ENCODE measurements at regions not wholly inside any gene's neighbourhood (a gene's known extent, or its start where the extent isn't known, plus 50 kb on each side); places are given as distances from the start of the nearest gene placed in this dataset.

DNA sequence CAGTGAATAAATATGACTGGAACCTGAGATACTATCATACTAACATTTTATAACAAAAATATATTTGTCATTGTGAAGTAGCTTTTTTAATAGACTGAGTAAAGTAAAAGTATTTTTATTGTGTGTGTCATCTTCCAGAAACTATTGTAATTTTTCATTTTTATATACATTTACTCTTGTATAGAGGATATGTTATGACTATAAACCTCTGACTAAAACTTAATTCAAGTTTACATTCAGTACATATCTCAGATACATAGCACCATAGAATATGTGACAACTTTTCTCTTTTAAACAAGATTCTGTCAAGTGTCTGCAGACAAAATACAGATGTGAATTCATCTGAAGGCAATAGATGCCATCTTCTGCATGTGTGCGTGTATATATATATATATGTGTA is 704.3 kb downstream of the SLITRK1 start:
- ChIA-PET CTCF (no interaction called here), POLR2A (no interaction called here)
- TF ChIP-seq TRIM28 (IDR thresholded peaks at IDR 0.05; ENCODE audit: borderline replicate concordance, low read length) (no peak), ZNF274 (IDR thresholded peaks at IDR 0.05; ENCODE audit: low read length) (no peak), ZNF274 (tag by site-specific recombination; IDR thresholded peaks at IDR 0.05; ENCODE audit: borderline replicate concordance) (no peak), ZNF239 (tag by site-specific recombination; IDR thresholded peaks at IDR 0.05) (no peak), ZSCAN23 (tag by site-specific recombination; IDR thresholded peaks at IDR 0.05) (no peak), ZNF416 (tag by site-specific recombination; IDR thresholded peaks at IDR 0.05) (no peak), SP3 (tag by site-specific recombination; IDR thresholded peaks at IDR 0.05) (no peak), ZNF24 (tag by site-specific recombination; IDR thresholded peaks at IDR 0.05) (no peak), ZNF112 (tag by site-specific recombination; IDR thresholded peaks at IDR 0.05) (no peak), SCRT1 (tag by site-specific recombination; IDR thresholded peaks at IDR 0.05; ENCODE audit: borderline replicate concordance) (no peak), GLI4 (tag by site-specific recombination; IDR thresholded peaks at IDR 0.05) (no peak), ZBTB1 (tag by site-specific recombination; IDR thresholded peaks at IDR 0.05) (no peak), ZSCAN16 (tag by site-specific recombination; IDR thresholded peaks at IDR 0.05) (no peak), KLF1 (tag by site-specific recombination; IDR thresholded peaks at IDR 0.05) (no peak), SALL2 (tag by site-specific recombination; IDR thresholded peaks at IDR 0.05; ENCODE audit: borderline replicate concordance) (no peak), ZNF138 (tag by site-specific recombination; IDR thresholded peaks at IDR 0.05; ENCODE audit: borderline replicate concordance) (no peak)
- TF ChIP-seq, protein P1, sequence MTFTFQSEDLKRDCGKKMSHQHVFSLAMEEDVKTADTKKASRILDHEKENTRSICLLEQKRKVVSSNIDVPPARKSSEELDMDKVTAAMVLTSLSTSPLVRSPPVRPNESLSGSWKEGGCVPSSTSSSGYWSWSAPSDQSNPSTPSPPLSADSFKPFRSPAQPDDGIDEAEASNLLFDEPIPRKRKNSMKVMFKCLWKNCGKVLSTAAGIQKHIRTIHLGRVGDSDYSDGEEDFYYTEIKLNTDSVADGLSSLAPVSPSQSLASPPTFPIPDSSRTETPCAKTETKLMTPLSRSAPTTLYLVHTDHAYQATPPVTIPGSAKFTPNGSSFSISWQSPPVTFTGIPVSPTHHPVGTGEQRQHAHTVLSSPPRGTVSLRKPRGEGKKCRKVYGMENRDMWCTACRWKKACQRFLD (tag by site-specific recombination; IDR thresholded peaks at IDR 0.05) = no peak
- TF ChIP-seq, protein P2, sequence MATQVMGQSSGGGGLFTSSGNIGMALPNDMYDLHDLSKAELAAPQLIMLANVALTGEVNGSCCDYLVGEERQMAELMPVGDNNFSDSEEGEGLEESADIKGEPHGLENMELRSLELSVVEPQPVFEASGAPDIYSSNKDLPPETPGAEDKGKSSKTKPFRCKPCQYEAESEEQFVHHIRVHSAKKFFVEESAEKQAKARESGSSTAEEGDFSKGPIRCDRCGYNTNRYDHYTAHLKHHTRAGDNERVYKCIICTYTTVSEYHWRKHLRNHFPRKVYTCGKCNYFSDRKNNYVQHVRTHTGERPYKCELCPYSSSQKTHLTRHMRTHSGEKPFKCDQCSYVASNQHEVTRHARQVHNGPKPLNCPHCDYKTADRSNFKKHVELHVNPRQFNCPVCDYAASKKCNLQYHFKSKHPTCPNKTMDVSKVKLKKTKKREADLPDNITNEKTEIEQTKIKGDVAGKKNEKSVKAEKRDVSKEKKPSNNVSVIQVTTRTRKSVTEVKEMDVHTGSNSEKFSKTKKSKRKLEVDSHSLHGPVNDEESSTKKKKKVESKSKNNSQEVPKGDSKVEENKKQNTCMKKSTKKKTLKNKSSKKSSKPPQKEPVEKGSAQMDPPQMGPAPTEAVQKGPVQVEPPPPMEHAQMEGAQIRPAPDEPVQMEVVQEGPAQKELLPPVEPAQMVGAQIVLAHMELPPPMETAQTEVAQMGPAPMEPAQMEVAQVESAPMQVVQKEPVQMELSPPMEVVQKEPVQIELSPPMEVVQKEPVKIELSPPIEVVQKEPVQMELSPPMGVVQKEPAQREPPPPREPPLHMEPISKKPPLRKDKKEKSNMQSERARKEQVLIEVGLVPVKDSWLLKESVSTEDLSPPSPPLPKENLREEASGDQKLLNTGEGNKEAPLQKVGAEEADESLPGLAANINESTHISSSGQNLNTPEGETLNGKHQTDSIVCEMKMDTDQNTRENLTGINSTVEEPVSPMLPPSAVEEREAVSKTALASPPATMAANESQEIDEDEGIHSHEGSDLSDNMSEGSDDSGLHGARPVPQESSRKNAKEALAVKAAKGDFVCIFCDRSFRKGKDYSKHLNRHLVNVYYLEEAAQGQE (tag by site-specific recombination; IDR thresholded peaks at IDR 0.05) = no peak
- Histone ChIP-seq H3K36me3 (ENCODE audit: control insufficient read depth in 2 of 2, insufficient read depth in 1 of 2, low read length in 2 of 2) (no peaks in the 10 kb centered on the region), H3K4me1 (ENCODE audit: control insufficient read depth, insufficient read depth, low read length) (no peaks in the 10 kb centered on the region), H3K4me3 (ENCODE audit: low read depth, low read length) (no peak overlapping the region), H3K27ac (ENCODE audit: extremely low read depth, low read depth, low read length) (no peak overlapping the region), H3K9me3 (ENCODE audit: control insufficient read depth, insufficient read depth, low read depth, low read length) (no peaks in the 10 kb centered on the region)

DNA sequence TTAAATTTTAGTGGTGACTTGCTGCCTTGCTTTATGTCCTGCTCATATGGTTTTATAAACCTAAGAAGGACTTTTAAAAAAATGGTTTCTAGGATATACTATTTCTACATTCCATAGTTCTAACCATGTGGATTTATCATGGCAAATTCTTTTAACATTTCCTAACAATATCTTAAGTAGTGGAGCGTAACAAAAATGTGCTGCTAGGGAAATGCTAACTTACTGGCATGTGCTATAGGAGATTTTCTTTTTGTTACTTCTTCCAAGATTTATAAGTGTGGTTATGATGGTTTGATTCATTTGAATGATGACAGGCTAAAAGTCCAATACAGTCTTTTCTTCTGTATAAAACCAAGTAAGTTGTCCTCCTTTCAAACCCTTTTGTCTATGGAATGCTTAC is 713.7 kb downstream of the SLITRK1 start:
- POLR2A ChIA-PET = no interaction called here
- Histone ChIP-seq H3K4me1 (ENCODE audit: control insufficient read depth, insufficient read depth, low read length) (no peaks in the 10 kb centered on the region), H3K9me3 (ENCODE audit: control insufficient read depth, insufficient read depth, low read depth, low read length) (no peaks in the 10 kb centered on the region), H3K36me3 (ENCODE audit: control insufficient read depth in 2 of 2, insufficient read depth in 1 of 2, low read length in 2 of 2) (no peaks in the 10 kb centered on the region), H3K27ac (ENCODE audit: extremely low read depth, low read depth, low read length) (no peak overlapping the region), H3K4me3 (ENCODE audit: low read depth, low read length) (no peak overlapping the region)
- TF ChIP-seq ZSCAN30 (tag by site-specific recombination; IDR thresholded peaks at IDR 0.05) (no peak), OSR2 (tag by site-specific recombination; IDR thresholded peaks at IDR 0.05) (no peak), ZNF292 (tag by site-specific recombination; IDR thresholded peaks at IDR 0.05; ENCODE audit: borderline replicate concordance, low read depth) (no peak)
- TF ChIP-seq, protein P3, sequence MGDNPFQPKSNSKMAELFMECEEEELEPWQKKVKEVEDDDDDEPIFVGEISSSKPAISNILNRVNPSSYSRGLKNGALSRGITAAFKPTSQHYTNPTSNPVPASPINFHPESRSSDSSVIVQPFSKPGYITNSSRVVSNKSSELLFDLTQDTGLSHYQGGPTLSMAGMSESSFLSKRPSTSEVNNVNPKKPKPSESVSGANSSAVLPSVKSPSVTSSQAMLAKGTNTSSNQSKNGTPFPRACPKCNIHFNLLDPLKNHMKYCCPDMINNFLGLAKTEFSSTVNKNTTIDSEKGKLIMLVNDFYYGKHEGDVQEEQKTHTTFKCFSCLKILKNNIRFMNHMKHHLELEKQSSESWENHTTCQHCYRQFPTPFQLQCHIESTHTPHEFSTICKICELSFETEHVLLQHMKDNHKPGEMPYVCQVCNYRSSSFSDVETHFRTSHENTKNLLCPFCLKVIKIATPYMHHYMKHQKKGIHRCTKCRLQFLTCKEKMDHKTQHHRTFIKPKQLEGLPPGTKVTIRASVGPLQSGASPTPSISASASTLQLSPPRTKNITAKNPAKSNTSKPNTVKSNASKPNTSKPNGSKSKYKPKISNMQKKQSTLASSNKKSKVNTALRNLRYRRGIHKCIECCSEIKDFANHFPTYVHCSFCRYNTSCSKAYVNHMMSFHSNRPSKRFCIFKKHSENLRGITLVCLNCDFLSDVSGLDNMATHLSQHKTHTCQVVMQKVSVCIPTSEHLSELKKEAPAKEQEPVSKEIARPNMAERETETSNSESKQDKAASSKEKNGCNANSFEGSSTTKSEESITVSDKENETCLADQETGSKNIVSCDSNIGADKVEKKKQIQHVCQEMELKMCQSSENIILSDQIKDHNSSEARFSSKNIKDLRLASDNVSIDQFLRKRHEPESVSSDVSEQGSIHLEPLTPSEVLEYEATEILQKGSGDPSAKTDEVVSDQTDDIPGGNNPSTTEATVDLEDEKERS (tag by site-specific recombination; IDR thresholded peaks at IDR 0.05) = no peak
- CTCF ChIA-PET = no interaction called here
